ENCODE measurements at regions not wholly inside any gene's neighbourhood (a gene's known extent, or its start where the extent isn't known, plus 50 kb on each side); places are given as distances from the start of the nearest gene placed in this dataset.

DNA sequence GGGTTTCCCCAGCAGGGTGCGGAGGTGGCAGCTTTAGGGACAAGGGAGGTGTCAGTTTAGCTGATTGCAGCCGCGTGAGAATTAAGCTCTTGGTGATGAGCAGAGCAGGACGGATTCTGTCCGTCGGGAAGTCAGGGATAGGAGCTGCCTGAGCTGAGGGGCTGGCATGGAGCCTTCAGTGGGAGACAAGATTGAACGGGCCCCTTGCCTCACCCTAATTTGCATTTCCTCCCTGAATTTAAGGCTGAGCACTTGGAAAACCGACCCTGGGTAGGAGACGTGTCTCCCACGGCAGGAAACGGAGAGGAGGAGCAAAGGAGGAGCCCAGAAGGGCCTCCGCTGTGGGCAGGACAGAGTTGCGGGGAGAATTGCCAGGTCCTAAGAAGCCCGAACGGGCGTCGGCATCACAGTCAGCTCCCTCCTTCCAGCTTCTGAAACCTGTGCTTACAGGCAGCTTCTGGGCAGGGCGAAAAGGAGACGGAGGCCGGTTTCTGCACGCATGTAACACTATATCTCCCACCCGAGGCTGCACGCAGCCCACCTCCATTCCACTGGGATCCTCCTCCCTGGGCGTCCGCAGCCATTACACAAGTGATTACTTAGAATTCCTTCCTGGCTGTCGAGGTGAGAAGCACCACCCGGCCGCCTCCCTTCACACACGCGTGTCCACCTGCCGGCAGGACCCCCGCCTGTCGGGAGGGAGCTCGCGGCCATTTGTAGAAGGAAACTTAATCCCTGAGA is 345.8 kb downstream of the BRD1 start:
- Histone ChIP-seq H3K4me1 (ENCODE audit: insufficient read depth, low read length) (peaks cover 14% of the 10 kb centered on the region), H3K4me3 (ENCODE audit: low read length) (no peak overlapping the region), H3K9me3 (ENCODE audit: low read depth, low read length) (no peaks in the 10 kb centered on the region), H3K27me3 (ENCODE audit: insufficient read depth, low read length) (no peaks in the 10 kb centered on the region)

- no peak overlapping the region for H3K4me3 ChIP-seq (ENCODE audit: low read length)
Observed at GRCh38 chr22:49480896-49481658, 346.6 kb downstream of the BRD1 start.

DNA sequence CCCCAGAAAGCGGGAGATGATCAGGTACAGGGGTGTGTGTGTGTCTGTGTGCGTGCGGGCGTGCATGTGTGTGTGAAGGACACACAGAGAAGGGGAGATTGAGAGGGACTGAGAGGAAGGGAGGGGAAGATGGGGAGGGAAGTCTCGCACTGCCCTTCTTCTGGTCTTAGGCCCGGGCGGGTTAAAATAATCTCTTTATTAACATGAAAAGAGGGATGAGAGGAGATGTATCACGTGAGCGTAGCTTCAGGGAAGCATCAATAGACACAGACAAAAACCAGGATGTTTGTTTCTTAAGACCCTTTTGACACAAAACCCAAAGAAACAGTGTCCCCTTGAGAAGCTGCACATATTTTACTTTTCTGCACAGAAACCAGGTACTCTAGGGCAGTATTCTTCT is 347.3 kb downstream of the BRD1 start:
- H3K4me3 ChIP-seq (ENCODE audit: low read length), result no peak overlapping the region
- peaks cover 4% of the 10 kb centered on the region for H3K4me1 ChIP-seq (ENCODE audit: insufficient read depth, low read length)
- no peaks in the 10 kb centered on the region for H3K9me3 ChIP-seq (ENCODE audit: low read depth, low read length)
- no peaks in the 10 kb centered on the region for H3K27me3 ChIP-seq (ENCODE audit: insufficient read depth, low read length)

More at GRCh38 chr22:49480896-49481658, 346.6 kb downstream of the BRD1 start:
- no peaks in the 10 kb centered on the region for H3K27me3 ChIP-seq (ENCODE audit: insufficient read depth, low read length)
- H3K4me1 ChIP-seq (ENCODE audit: insufficient read depth, low read length), result peaks cover 11% of the 10 kb centered on the region
- H3K9me3 ChIP-seq (ENCODE audit: low read depth, low read length), result no peaks in the 10 kb centered on the region

- Histone ChIP-seq H3K4me3 (ENCODE audit: low read length) (no peak overlapping the region), H3K4me1 (ENCODE audit: insufficient read depth, low read length) (no peaks in the 10 kb centered on the region), H3K9me3 (ENCODE audit: low read depth, low read length) (no peaks in the 10 kb centered on the region), H3K27me3 (ENCODE audit: insufficient read depth, low read length) (no peaks in the 10 kb centered on the region)
Observed at GRCh38 chr22:49479566-49479965, 348.1 kb downstream of the BRD1 start.

GRCh38 chr22:49476800-49477400 is 350.8 kb downstream of the BRD1 start:
- H3K4me3 ChIP-seq (ENCODE audit: low read length), result no peak overlapping the region
- no peaks in the 10 kb centered on the region for H3K9me3 ChIP-seq (ENCODE audit: low read depth, low read length)
- no peaks in the 10 kb centered on the region for H3K27me3 ChIP-seq (ENCODE audit: insufficient read depth, low read length)

DNA sequence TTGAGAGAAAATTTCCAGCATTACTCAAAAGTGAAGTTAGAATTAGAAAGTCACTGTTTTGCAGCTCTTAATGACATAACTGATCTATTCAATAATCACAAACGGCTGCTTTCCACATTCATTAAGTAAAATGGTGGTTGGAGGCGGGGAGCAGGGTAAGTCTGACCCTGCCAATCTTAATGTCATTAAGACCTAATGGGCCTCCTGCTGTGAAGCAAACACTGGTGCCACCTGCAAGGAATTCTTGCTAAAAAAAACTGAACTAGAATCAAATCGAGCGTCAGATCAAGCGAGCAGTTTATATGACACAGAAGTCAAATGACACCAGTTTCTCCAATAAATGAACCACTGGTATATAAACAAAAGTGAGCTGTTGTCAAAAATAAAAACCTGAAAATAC is 351.5 kb downstream of the BRD1 start:
- Histone ChIP-seq H3K4me3 (ENCODE audit: low read length) (no peak overlapping the region), H3K27me3 (ENCODE audit: insufficient read depth, low read length) (no peaks in the 10 kb centered on the region), H3K4me1 (ENCODE audit: insufficient read depth, low read length) (no peaks in the 10 kb centered on the region), H3K9me3 (ENCODE audit: low read depth, low read length) (no peaks in the 10 kb centered on the region)

More at GRCh38 chr22:49476800-49477400, 350.8 kb downstream of the BRD1 start:
- H3K4me1 ChIP-seq (ENCODE audit: insufficient read depth, low read length), result no peaks in the 10 kb centered on the region

DNA sequence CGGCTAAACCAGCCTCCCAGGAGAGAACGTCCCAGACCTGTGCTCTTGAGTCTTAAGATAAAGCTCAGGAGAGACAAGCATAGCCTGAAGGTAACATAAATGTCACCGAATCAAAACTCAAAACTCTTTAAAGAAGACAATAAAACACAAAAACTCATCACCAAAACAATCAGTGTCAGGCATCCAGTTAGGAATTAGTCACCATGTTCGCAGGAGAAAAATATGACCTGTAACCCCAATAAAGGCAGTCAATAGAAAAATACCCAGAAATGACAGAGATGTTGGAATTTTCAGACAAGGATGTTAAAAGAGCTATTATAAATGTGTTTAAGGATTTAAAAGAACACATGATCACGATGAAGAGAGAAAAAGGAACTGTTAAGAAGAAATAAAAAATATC is 352.4 kb downstream of the BRD1 start:
- H3K4me1 ChIP-seq (ENCODE audit: insufficient read depth, low read length), result no peaks in the 10 kb centered on the region
- no peaks in the 10 kb centered on the region for H3K27me3 ChIP-seq (ENCODE audit: insufficient read depth, low read length)
- H3K4me3 ChIP-seq (ENCODE audit: low read length), result no peak overlapping the region
- no peaks in the 10 kb centered on the region for H3K9me3 ChIP-seq (ENCODE audit: low read depth, low read length)

DNA sequence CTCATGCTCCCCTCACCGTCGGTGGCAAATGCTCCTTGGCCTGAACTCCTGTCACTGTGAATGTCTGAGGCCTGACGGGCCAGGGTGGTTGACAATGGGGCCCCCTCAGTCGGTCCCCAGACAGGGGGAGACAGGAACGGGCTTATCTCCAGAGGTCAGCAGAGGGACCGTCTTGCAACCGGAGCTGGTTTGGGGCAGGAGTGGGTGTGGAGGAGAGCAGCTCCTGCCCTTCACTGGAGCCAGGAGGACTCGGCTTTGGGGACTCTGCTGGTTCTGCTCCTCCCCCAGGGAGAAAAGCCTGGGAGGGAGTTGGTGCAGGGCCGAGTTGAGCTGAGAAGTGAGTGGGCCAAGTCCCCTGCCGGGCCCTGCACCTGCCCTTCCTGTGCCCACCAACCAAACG is 354.4 kb downstream of the BRD1 start:
- no peaks in the 10 kb centered on the region for H3K4me1 ChIP-seq (ENCODE audit: insufficient read depth, low read length)
- no peak overlapping the region for H3K4me3 ChIP-seq (ENCODE audit: low read length)
- no peaks in the 10 kb centered on the region for H3K27me3 ChIP-seq (ENCODE audit: insufficient read depth, low read length)
- no peaks in the 10 kb centered on the region for H3K9me3 ChIP-seq (ENCODE audit: low read depth, low read length)

- Histone ChIP-seq H3K9me3 (ENCODE audit: low read depth, low read length) (no peaks in the 10 kb centered on the region), H3K27me3 (ENCODE audit: insufficient read depth, low read length) (no peaks in the 10 kb centered on the region), H3K4me3 (ENCODE audit: low read length) (no peak overlapping the region), H3K4me1 (ENCODE audit: insufficient read depth, low read length) (no peaks in the 10 kb centered on the region)
Observed at GRCh38 chr22:49470741-49471503, 356.8 kb downstream of the BRD1 start.

GRCh38 chr22:49469896-49470740 is 357.6 kb downstream of the BRD1 start:
- H3K4me3 ChIP-seq (ENCODE audit: low read length), result no peak overlapping the region
- no peaks in the 10 kb centered on the region for H3K9me3 ChIP-seq (ENCODE audit: low read depth, low read length)
- no peaks in the 10 kb centered on the region for H3K4me1 ChIP-seq (ENCODE audit: insufficient read depth, low read length)
- H3K27me3 ChIP-seq (ENCODE audit: insufficient read depth, low read length), result no peaks in the 10 kb centered on the region

DNA sequence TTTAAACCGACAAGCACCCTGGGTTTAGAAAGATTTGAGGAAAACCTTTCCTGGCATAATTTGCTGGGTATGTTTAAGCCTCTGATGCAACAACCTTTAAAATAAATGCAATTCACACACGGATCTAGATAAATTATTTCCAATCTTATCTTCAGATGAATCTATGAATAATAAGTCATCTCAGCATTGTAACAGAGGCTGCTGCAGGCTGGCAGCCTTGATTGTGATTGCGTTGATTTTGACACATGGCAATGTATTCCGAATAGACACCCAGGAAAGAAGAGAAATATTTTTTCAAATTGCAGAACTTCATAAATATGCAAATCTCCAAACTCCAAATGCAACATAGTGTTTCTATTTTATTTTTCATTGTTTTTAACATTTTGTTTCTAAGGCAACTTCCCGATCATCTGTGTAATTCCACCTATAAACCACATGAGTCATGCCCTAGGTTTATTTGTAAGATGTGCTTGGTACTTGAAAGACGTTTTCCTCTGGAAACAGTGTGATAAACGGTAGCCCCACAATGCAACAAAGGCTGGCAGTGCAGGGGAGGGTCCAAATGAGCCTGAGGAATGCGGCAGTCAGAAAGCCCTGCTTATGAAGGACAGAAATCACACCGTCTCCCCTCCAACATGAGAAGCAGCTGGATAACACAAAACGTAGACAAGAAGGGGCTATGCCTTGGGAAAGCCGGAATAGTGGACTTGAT is 359.0 kb downstream of the BRD1 start:
- Histone ChIP-seq H3K4me3 (ENCODE audit: low read length) (no peak overlapping the region), H3K4me1 (ENCODE audit: insufficient read depth, low read length) (no peaks in the 10 kb centered on the region), H3K27me3 (ENCODE audit: insufficient read depth, low read length) (no peaks in the 10 kb centered on the region), H3K9me3 (ENCODE audit: low read depth, low read length) (no peaks in the 10 kb centered on the region)

DNA sequence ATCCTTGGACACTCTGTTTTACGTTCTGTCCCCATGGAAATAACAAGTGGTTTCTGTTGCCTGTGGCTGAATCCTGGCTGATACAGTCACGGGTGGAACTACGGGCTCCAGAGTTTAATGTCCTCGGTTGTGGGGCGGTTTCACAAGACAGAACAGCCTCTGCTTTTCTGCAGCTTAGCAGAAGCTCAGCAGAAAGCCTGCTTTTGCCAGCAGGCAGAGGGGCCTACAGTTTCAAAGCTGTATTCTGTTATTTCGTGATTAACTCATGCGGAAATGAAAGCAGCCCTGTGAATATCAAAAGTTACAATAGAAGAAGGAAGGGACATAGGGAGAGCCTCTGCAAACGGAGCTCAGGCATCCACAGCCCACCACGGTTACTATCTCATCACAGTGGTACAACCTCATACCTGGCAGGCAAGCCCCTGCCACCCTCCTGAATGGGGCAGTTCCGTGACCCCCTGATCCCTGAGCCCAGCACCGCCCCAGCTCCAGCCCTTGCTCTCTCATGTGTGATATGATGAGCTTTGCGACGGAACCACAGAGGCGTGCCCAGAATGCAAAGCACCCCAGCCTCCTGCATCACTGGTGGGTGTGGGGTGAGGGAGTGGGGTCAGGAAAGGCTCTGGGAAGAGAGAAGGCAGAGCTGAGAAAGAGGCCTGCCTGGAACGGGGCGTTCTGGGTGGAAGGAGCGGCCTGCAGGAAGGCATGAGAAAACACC is 360.6 kb downstream of the BRD1 start:
- no peaks in the 10 kb centered on the region for H3K27me3 ChIP-seq (ENCODE audit: insufficient read depth, low read length)
- H3K4me3 ChIP-seq (ENCODE audit: low read length), result no peak overlapping the region
- H3K4me1 ChIP-seq (ENCODE audit: insufficient read depth, low read length), result peaks cover 4% of the 10 kb centered on the region
- no peaks in the 10 kb centered on the region for H3K9me3 ChIP-seq (ENCODE audit: low read depth, low read length)

GRCh38 chr22:49464037-49464436 is 363.6 kb downstream of the BRD1 start:
- Histone ChIP-seq H3K9me3 (ENCODE audit: low read depth, low read length) (no peaks in the 10 kb centered on the region), H3K27me3 (ENCODE audit: insufficient read depth, low read length) (no peaks in the 10 kb centered on the region), H3K4me3 (ENCODE audit: low read length) (no peak overlapping the region), H3K4me1 (ENCODE audit: insufficient read depth, low read length) (peaks cover 4% of the 10 kb centered on the region)

All from mononuclear cell (primary cell).